ENCODE measurements at regions not wholly inside any gene's neighbourhood (a gene's known extent, or its start where the extent isn't known, plus 50 kb on each side); places are given as distances from the start of the nearest gene placed in this dataset.

DNA sequence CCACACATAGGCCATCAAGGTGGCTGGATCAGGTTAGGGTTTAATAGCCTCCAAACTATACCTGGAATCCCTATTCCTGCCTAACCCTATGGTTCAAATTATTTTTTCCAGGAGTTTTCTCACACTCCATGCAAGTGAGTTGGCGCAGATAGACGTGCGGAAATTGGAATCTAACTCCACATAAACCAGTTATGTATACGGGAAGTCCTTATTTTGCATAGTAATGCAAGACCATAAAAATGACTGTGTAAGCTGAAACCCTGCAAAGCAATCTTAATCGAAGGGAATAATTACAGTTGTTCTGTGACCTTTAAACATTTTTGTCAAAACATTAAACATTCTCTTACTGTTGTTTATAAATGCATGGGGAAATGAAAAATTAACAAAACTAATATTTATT is 200.1 kb upstream of the SIX2 start:
- DNase-seq: no peak

- no peak for DNase-seq
These were observed 197.8 kb upstream of the SIX2 start for GRCh38 chr2:45207101-45207500.

DNA sequence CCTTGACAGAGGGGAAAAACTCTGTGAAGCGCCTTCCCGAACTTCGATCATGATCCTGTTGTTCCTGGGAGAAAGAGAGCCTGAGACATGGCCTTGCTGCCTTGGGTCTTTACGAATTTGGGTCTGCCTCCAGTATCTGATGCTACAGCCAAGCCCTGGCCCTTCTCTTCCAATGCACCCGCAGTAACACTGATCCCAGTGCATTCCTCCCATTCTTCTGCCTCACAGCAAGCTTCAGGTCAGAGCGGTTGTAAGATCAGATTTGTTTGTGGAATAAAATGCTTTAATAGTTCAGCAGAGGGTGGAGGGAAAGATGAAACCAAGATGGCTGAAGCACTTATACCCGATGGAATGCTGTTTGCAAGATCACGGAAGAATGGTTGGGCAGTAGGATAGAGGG is 196.7 kb upstream of the SIX2 start:
- DNase-seq: no peak

DNA sequence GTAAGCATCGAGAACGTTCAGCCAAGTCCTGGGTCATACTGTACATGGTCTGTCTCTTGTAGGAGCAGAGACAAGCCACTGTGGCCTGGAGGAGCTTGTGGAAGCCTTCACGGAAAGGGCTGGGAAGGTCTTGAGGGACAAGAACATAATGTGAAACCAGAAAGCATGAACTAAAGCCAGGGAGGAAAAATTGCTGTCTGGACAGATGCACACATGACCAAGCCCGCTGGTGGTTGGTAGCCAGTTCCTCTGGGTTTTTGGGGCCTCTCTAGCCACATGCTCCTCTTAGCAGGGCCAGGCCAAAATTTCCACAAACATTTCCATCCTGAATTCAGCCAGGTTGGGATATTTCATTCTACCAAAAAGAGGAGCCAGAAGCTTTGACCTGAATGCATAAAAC is 196.2 kb upstream of the SIX2 start:
- no peak for DNase-seq

DNA sequence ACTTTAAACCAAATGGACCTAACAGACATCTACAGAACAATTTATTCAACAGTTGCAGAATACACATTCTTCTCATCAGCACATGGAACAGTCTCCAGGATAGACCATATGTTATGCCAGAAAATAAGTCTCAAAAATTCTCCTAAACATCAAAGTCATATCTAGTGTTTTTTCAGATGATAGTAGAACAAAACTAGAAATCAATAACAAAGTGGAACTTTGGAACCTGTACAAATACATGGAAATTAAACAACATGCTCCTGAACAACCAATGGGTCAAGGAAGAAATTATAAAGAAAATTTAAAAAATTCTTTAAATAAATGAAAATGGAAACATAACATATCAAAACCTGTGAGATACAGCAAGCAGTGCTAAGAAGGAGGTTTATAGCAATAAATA is 194.1 kb upstream of the SIX2 start:
- no peak for DNase-seq

DNA sequence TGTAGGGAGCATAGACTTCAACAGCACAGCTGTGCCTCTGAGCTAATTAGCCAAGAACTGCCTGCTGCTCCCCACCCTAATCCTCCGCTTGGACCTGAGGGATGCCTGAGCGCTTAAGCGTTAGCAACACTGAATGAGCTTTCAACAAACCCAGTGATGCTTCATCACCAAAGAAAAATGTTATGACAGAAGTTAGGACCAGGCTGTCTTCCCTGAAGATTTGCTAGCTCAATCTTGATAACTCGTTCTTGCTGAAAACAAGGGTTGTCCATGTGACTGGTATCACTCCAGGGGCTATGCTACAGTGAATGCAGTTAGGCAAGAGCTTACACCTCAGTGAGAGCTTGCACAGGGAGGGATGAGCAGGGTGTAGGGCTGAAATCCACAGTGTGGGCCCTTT is 190.7 kb upstream of the SIX2 start:
- DNase-seq: peak; percentile 68

DNA sequence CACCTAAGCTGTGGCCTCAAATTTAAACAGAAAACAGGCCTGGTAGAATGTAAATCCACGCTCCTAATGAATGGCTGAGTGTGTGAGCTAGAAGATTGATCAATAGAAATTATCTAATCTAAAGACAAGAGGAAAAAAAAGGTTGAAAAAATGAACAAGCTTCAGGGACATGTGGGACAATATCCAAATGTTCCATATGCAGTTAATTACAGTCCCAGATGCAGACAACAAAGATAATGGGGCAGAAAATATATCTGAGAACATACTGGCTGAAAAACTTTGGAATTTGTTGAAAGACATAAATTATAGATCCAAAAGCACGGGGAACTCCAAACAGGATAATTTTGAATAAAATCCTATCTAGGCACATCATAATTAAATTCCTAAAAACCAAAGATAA is 186.7 kb upstream of the SIX2 start:
- no peak for DNase-seq

- DNase-seq: no peak
These were observed 185.3 kb upstream of the SIX2 start for GRCh38 chr2:45194596-45194995.

DNA sequence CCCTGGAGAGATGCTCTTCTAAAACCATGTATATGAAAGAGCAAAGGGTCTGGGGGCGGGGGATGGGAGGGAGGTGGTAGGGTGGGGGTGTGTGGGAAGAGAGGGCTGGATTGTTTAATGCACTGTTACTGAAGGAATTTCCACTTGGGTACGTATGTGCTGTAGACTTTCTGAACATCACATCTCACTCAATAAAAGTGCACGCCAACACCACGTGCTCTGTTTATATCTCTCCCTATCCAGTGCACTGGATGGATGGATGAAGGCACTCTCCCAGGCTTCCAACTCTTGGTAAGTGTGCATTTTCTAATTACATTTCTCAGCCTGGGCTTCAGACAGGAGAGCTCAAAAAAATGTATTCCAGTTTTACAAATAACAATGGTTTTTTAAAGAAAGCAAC is 184.3 kb upstream of the SIX2 start:
- DNase-seq: no peak

- peak; percentile 71 for DNase-seq
These were observed 183.7 kb upstream of the SIX2 start for GRCh38 chr2:45192991-45193390.

- no peak for DNase-seq
These were observed 183.2 kb upstream of the SIX2 start for GRCh38 chr2:45192481-45192880.

DNA sequence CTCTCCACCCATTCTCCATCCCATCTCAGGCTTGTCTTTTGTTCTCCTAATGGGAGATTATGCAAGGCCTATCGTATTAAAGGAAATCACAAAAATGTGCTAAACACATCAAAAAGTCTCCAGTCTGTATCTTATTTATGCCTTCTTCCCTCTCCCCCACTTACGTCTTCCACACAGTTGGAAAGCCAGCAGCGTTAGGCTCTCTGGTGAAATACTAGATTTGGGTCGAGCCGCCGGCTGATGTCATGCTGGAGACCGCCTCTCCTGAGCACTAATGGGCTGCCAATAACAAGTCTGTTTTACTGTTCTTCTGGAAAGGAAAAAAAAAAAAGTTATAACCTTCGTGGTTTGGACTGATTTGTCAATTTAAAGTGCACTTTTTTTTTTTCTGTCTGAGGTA is 182.7 kb upstream of the SIX2 start:
- DNase-seq: peak; percentile 90

DNA sequence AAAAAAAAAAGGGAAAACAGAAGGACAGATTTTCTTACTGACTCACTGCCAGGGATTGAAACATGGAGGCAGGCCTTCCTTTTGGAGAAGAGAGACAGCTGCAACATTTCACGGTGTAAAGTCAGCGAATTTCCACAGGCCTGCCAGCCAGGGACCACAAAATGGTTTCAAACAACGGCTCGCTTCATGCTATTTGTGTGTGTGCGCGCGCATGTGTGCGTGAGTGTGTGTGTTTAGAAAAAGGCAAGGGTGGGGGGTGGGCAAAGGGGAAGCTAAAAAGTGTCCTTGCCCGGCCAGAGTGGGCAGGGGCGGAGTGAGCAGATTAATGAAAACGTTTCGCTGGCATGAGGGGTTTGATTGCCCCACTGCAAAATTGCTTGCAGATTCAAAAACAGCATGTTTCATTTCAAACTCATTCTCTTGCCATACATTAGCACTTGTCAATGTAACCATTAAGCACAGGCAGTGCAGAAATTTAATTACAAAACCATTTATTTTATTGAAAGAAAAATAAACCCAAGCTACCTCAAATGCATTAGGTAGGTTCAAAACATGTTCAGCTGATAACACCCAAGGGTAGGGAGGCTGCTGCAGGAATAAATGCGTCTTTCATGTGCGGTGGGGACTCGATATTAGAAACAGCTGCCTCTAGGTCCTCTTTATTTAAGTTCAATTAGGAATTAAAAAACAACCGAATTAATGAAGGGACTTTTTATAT is 182.1 kb upstream of the SIX2 start:
- peak; percentile 81 for DNase-seq

DNA sequence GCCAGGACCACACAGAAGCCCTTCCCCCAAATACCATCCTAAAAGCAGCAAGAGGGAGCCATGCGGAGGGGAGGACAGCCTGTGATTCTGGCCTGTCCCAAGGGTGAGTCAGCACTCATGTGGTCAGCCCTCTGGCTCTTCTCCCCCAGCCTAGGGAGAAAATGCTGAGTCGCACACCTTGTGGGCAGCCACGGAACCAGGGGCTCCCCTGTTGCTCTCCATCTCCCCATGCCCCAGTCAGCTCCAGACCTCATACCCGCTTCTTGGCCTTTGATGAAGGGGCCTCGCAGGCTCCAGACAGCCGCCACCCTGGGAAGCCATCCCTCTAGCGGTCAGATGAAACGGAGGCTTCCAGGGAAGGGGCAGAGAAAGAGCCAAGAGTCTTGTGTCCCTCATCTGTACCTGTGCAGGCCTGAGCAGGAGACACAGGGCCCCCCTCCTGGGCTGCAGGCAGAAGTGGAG is 181.3 kb upstream of the SIX2 start:
- peak; percentile 42 for DNase-seq

GRCh38 chr2:45184606-45185005 is 175.4 kb upstream of the SIX2 start:
- no peak for DNase-seq

GRCh38 chr2:45182667-45183295 is 173.5 kb upstream of the SIX2 start:
- peak; percentile 54 for DNase-seq

GRCh38 chr2:45180779-45181178 is 171.5 kb upstream of the SIX2 start:
- DNase-seq: no peak

DNA sequence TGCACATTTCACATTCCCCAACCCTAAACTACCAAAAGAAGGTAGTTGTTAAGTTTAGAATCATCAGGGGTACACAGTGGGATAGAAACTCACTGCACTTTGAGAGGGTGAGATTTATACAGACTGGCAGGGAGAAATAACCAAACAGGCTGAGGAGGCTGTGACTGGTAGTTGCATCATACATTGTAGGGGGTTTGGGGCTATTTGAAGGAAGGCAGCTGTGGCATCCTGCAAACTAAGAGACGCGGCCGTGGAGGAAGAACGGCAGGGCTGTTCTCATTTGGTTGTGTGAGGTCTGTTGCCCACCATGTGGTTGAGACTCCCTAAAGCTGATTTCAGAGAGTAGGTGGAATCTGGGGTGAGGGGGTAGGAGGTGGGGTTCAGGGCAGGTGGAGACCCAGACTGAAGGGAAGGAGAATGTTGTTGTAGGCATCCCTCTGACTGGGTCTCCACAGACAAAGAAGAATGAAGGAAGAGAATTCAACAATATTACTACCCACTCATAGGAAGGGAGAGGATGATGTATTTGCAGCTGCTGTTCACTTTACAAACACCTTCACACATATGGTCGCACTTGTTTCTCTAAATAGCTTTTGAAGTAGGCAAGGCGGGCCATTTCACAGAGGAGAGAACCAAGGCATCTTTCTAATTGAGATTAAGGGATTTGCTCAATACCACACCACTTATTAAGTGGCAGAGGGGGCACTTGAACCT is 170.9 kb upstream of the SIX2 start:
- no peak for DNase-seq

DNA sequence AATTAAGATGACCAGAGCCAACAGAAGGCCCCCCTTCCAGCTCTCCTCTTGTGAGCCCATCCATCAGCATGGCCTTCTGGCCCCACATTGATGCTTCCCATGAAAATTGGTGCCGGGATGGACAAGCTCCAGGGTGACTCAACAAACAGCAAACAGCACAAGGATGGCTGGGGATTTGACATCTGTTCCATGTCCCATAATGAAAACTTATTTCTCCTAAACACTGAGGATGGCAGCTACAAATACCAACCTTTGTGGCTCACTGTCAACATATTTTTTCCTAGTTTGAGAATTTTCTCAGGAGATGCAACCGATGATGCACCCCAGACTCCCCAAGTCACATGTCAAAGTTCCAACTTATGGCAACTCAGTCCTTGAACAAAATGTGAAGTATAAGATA is 169.6 kb upstream of the SIX2 start:
- no peak for DNase-seq

DNA sequence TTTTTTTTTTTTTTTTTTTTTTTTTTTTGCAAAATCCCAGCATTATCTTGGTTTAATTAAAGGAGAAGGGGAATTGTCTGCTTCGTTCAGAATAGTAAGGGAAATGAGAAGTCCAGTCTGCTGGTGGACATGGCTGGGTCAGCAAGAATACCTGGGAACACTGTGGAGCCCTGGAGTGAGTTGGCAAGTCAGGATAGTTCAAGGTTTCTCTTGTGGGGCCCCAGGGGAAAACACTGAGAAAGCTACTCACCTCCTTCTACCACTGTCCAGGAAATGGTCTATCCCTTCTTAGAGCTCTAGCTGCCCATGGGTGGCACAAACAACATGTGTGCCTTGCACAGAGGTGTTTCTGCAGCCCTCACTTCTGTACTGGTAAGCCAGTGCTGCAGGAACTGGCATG is 169.1 kb upstream of the SIX2 start:
- no peak for DNase-seq

DNA sequence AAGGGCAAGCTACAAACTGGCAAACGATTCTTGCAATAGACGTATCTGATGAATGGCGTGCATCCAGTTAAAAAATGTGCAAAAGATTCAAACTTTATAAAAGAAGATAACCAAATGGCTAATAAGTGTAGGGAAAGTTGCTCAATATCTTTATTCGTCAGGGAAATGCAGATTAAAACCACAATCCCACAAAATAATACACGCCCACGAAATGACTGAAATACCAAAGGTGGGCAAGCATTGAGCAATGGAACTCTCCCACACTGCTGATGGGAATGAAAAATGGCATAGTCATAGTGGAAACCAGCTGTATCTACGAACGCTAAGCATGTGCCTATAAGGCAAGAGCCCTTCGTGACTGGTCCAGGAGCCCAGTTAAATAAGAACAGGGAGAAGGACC is 168.6 kb upstream of the SIX2 start:
- DNase-seq: no peak

DNA sequence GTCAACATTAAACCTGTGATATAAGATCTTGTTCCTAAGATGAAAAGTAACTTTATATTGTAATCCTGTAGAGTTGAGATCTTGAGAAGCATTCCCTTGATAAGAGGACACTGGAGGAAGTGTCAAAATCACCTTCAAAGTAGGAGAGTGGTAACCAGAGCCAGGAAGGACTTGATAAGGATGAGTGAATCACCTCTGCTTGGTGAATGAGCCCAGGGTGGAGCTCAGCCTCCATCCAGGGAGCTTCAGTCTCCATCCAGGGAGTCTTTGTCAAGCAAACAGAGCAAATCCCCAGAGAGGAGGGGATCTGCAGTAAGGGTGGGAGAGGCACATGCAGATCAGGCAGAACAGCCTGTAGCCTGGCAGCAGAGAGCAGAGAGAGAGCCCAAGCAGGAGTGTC is 167.1 kb upstream of the SIX2 start:
- no peak for DNase-seq

DNA sequence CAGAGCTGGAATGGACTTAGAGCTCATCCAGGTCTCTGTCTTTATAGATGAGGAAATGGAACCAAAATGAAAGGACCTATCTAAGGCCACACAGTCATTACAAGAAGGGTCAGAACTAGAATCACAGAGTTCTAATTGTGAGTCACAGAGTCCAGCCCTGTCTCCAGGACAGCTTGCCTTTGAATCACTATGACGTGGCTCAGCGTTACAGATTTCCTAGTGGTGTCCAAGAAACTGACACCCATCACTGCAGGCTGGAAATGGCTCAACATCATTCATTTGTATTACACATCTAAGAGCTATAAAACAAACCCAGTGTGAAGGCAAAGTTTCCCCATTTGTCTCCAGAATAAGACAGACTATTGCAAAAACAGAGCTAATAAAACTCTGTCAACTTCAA is 164.3 kb upstream of the SIX2 start:
- DNase-seq: no peak

DNA sequence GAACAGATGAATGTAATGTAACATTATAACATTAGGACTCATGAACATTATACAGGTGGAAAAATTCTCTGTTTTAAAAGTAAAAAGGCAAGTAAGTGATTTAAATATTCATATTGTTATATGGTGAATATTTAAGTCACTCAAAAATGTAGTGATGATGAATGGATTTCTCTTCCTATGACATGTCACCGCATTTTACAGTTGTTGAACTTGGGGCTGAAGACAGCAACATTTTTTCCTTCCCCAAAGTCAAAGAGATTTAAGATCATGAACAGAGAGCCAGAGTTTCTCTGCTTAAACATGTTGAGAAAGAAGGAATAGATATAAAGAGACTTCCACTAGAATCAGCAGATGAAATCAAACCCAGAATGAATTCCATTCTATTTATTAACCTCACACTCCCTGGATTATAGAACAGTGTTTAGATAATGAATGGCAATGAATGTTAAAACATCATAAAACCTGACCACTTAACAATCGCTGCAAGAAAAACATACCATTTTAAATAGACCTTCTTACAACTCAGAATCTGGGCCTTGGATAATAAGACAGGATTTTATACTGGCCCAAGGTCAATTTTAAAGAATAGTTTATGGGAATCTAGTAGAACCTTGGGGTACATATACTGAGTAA is 163.6 kb upstream of the SIX2 start:
- no peak for DNase-seq
